A549 (cell line): ENCODE measurements at regions not wholly inside any gene's neighbourhood (a gene's known extent, or its start where the extent isn't known, plus 50 kb on each side); places are given as distances from the start of the nearest gene placed in this dataset.

Source experiments
- ATAC-seq, 2 experiments: fragments of 200-7000 bp in 1 of 2; fragments of >200 bp in 1 of 2; cut with Nextera tagmentation in 1 of 2; cut with Tn5 transposase in 1 of 2; 3 replicates each; pipeline versions ENCODE4 v1.8.0 to v1.9.1; 2018 to 2020; ENCODE audit warnings: mild to moderate bottlenecking in 1 of 2, moderate library complexity in 1 of 2
- CTCF ChIA-PET: fragments of 300-600 bp; sonication (Branson Sonifier 250); formaldehyde crosslinking; extraction: SDS; loops from one replicate; lab custom pipeline; 2021; ENCODE audit warnings: antibody characterized with exemption, inconsistent platforms; lab: Yijun Ruan, JAX
- POLR2A ChIA-PET: fragments of 350-600 bp; formaldehyde crosslinking; extraction: SDS; loops from one replicate; lab custom pipeline; 2021; ENCODE audit warnings: antibody characterized with exemption, inconsistent platforms; lab: Yijun Ruan, JAX
- DNase-seq, 2 experiments: peaks; one replicate each; pipeline versions ENCODE4 v3.0.0 to v3.0.0-alpha.2; 2011 to 2016; ENCODE audit warnings: low read depth in 1 of 2, low spot score in 1 of 2
- FAIRE-seq: peaks from 2 replicates; lab custom pipeline; 2011; peaks lifted over from hg19 to GRCh38; lab: Jason Lieb, UNC
- H3K27ac ChIP-seq, 2 experiments: fragments of >200 bp; sonication (Bioruptor Twin); formaldehyde crosslinking; 3 replicates each; pipeline ENCODE4 v1.5.1; 2016 to 2017
- H3K4me1 ChIP-seq: fragments of >200 bp; sonication (Bioruptor Twin); formaldehyde crosslinking; 3 replicates; pipeline ENCODE4 v1.6.1; 2016
- H3K4me2 ChIP-seq: fragments of >200 bp; sonication (Bioruptor Twin); formaldehyde crosslinking; 3 replicates; pipeline ENCODE4 v1.6.1; 2016
- H3K4me3 ChIP-seq: fragments of >200 bp; sonication (Bioruptor Twin); formaldehyde crosslinking; 3 replicates; pipeline ENCODE4 v1.5.1; 2016
- H3K9me3 ChIP-seq: fragments of >200 bp; sonication (Bioruptor Twin); formaldehyde crosslinking; 3 replicates; pipeline ENCODE4 v1.6.1; 2016
- CBX2 ChIP-seq: fragments of 200-600 bp; sonication (generic); IDR thresholded peaks from 2 replicates; pipeline ENCODE4 v1.6.1; 2016; ENCODE audit warnings: low read depth, mild to moderate bottlenecking, borderline replicate concordance
- CEBPB ChIP-seq, 2 experiments: fragments of >200 bp in 1 of 2; sonication (Bioruptor Twin) in 1 of 2; formaldehyde crosslinking in 1 of 2; IDR thresholded peaks; 2 replicates each; pipeline ENCODE4 v1.6.1; 2012 to 2016
- ESRRA ChIP-seq: fragments of 150-350 bp; IDR thresholded peaks from 2 replicates; pipeline ENCODE4 v1.6.1; 2014; ENCODE audit warnings: mild to moderate bottlenecking, low read length, borderline replicate concordance
- FOSL2 ChIP-seq, 2 experiments: fragments of 450-650 bp in 1 of 2; fragments of >200 bp in 1 of 2; sonication (Bioruptor Twin) in 1 of 2; formaldehyde crosslinking; IDR thresholded peaks; 2 replicates each; pipeline versions ENCODE4 v1.5.0 to v1.6.1; 2016 to 2020; ENCODE audit warnings: mild to moderate bottlenecking in 1 of 2, moderate library complexity in 1 of 2
- HDAC2 ChIP-seq: fragments of 200-600 bp; sonication (generic); IDR thresholded peaks from 2 replicates; pipeline ENCODE4 v1.6.1; 2016
- HOXB5 ChIP-seq: fragments of 250-450 bp; sonication (Bioruptor Pico); IDR thresholded peaks from 2 replicates; pipeline ENCODE4 v1.5.0; 2020; ENCODE audit warnings: mild to moderate bottlenecking, moderate library complexity
- JUN ChIP-seq, 2 experiments: fragments of >200 bp; sonication (Bioruptor Twin); formaldehyde crosslinking; IDR thresholded peaks; 2 replicates in 1 of 2; 3 replicates in 1 of 2; pipeline ENCODE4 v1.6.1; 2016 to 2017
- KDM1A ChIP-seq: fragments of 200-600 bp; sonication (generic); IDR thresholded peaks from 2 replicates; pipeline ENCODE4 v1.6.1; 2016; ENCODE audit warnings: low read depth, mild to moderate bottlenecking
- NR3C1 ChIP-seq: fragments of >200 bp; sonication (Bioruptor Twin); formaldehyde crosslinking; IDR thresholded peaks from 3 replicates; pipeline ENCODE4 v1.6.1; 2017
- POLR2AphosphoS2 ChIP-seq: conservative IDR thresholded peaks from 2 replicates; pipeline ENCODE4 v1.6.1; 2012; ENCODE audit warnings: low read length, improper control_type of control experiment, inconsistent platforms
- RARB ChIP-seq: fragments of 250-450 bp; sonication (Bioruptor Pico); IDR thresholded peaks from 2 replicates; pipeline ENCODE4 v1.8.0; 2021; ENCODE audit warnings: mild to moderate bottlenecking, moderate library complexity
- SREBF2 ChIP-seq: fragments of 450-650 bp; IDR thresholded peaks from 2 replicates; pipeline ENCODE4 v1.6.1; 2014; ENCODE audit warnings: mild to moderate bottlenecking, moderate library complexity
- TFCP2L1 ChIP-seq: fragments of 250-450 bp; sonication (Bioruptor Pico); IDR thresholded peaks from 2 replicates; pipeline ENCODE4 v1.5.0; 2021; ENCODE audit warnings: mild to moderate bottlenecking
- ZFP36 ChIP-seq: fragments of 450-650 bp; IDR thresholded peaks from 2 replicates; pipeline ENCODE4 v1.6.1; 2014; ENCODE audit warnings: borderline replicate concordance; ENCODE audit not compliant: partially characterized antibody
- WGBS: methylation state at CpG from one replicate; pipeline ENCODE4 v1.1.6; 2017; ENCODE audit errors: missing lambda C conversion rate; 5-methylcytosine and 5-hydroxymethylcytosine counted together
- TF ChIP-seq, protein P1 (sequence below): fragments of 250-450 bp; sonication (Bioruptor Pico); IDR thresholded peaks from 2 replicates; pipeline ENCODE4 v1.5.0; 2020; ENCODE audit warnings: low read depth, mild to moderate bottlenecking, moderate library complexity
- TF ChIP-seq, protein P2 (sequence below): fragments of 200-600 bp; sonication (generic); IDR thresholded peaks from 2 replicates; pipeline ENCODE4 v1.6.1; 2016; ENCODE audit warnings: antibody characterized with exemption, mild to moderate bottlenecking, moderate library complexity
- TF ChIP-seq, protein P3 (sequence below): fragments of 450-650 bp; IDR thresholded peaks from 2 replicates; pipeline ENCODE4 v1.6.1; 2014; ENCODE audit warnings: antibody characterized with exemption
- TF ChIP-seq, protein P4 (sequence below): IDR thresholded peaks from 2 replicates; pipeline ENCODE4 v1.6.1; 2012
- TF ChIP-seq, protein P5 (sequence below): IDR thresholded peaks from 2 replicates; pipeline ENCODE4 v1.6.1; 2012
- TF ChIP-seq, protein P6 (sequence below): IDR thresholded peaks from 2 replicates; pipeline ENCODE4 v1.6.1; 2012; ENCODE audit warnings: low read depth, borderline replicate concordance

DNA sequence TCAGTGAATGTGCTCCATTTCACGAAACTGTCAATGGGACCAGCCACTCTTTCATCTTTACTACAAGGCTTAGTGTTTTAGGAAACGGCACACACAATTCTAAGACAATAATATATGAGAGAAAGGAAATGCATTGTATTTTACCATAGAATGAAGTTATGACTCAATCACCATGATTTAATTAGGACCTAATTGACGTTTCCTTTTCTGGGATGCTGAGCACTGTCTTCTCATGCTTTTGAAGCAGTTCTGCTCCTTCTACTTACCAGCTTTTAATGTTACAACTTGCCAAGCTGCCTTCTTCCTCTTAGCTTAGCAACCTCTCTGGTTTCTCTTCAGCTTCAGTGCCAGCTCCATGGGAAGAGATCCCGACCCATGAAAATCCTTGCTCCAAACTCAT lies 94.3 kb upstream of the SERPINE2 start (continued):
- TF ChIP-seq, protein P1, sequence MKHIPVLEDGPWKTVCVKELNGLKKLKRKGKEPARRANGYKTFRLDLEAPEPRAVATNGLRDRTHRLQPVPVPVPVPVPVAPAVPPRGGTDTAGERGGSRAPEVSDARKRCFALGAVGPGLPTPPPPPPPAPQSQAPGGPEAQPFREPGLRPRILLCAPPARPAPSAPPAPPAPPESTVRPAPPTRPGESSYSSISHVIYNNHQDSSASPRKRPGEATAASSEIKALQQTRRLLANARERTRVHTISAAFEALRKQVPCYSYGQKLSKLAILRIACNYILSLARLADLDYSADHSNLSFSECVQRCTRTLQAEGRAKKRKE = no peak
- TF ChIP-seq ZFP36 (no peak), ESRRA (no peak)

DNA sequence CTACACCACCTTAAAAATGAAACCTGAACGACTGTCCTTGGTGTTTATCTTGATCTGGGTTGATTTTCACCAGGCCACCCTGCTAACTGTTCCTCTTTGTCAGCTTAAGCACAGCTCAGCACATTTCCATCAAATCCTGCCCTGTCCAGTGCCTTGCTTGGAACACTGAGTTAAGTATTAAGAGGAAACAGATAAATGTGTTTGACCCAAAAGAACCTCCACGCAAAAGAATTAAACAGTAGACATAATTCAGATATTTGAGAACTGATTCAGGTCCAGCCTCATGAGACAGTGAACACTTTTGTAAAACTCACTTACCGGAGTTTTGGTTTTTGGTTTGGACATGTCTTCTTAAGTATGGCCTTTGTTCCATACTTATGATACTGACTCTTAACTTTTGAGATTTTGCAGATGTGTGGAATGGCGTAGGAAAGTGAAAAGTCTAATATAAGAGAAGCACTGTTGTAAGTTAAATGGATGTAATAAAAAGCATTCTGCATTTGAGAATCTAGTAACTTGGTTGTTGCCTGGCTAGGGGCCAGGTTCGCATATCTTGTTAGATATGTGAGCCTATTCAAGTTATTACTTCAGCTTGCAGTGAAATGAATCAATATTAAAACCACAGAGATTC lies 88.9 kb upstream of the SERPINE2 start:
- TF ChIP-seq JUN (IDR thresholded peaks at IDR 0.05) (no peak), NR3C1 (no peak), POLR2AphosphoS2 (no peak)
- TF ChIP-seq, protein P2, sequence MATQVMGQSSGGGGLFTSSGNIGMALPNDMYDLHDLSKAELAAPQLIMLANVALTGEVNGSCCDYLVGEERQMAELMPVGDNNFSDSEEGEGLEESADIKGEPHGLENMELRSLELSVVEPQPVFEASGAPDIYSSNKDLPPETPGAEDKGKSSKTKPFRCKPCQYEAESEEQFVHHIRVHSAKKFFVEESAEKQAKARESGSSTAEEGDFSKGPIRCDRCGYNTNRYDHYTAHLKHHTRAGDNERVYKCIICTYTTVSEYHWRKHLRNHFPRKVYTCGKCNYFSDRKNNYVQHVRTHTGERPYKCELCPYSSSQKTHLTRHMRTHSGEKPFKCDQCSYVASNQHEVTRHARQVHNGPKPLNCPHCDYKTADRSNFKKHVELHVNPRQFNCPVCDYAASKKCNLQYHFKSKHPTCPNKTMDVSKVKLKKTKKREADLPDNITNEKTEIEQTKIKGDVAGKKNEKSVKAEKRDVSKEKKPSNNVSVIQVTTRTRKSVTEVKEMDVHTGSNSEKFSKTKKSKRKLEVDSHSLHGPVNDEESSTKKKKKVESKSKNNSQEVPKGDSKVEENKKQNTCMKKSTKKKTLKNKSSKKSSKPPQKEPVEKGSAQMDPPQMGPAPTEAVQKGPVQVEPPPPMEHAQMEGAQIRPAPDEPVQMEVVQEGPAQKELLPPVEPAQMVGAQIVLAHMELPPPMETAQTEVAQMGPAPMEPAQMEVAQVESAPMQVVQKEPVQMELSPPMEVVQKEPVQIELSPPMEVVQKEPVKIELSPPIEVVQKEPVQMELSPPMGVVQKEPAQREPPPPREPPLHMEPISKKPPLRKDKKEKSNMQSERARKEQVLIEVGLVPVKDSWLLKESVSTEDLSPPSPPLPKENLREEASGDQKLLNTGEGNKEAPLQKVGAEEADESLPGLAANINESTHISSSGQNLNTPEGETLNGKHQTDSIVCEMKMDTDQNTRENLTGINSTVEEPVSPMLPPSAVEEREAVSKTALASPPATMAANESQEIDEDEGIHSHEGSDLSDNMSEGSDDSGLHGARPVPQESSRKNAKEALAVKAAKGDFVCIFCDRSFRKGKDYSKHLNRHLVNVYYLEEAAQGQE = no peak
- WGBS = 31% methylated on average over 5 of the region's 5 CpGs
- DNase-seq (no peak), ATAC-seq (no peak), FAIRE-seq (no peak)
- Histone ChIP-seq H3K9me3 (peaks cover 13% of the 10 kb centered on the region), H3K4me2 (no peak overlapping the region), H3K4me3 (no peak overlapping the region), H3K4me1 (no peaks in the 10 kb centered on the region), H3K27ac (no peak overlapping the region)
- ChIA-PET CTCF (no interaction called here), POLR2A (no interaction called here)

DNA sequence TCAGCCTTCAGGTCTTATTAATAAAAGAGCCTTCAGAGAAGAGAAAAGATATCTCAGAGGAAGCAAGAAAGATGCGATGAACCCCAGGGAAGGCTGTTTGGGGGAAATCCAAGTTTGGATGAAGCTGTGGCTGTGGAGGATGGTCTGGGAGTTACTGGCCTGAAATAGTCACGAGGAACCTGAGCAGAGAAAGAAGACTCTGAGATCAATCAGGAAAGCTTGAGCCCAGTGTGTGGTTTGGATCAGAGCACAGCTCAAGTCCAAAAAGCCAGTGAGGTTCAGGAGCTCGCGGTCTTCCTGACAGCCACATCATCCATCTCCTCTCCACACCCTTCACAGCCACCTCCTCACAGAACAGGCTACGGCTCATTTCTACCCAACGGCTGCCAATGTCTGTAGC lies 87.4 kb upstream of the SERPINE2 start:
- no peak for DNase-seq
- TF ChIP-seq, protein P3, sequence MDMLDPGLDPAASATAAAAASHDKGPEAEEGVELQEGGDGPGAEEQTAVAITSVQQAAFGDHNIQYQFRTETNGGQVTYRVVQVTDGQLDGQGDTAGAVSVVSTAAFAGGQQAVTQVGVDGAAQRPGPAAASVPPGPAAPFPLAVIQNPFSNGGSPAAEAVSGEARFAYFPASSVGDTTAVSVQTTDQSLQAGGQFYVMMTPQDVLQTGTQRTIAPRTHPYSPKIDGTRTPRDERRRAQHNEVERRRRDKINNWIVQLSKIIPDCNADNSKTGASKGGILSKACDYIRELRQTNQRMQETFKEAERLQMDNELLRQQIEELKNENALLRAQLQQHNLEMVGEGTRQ = no peak
- TF ChIP-seq FOSL2 (IDR thresholded peaks at IDR 0.05) (no peak), FOSL2 (CRISPR knock-in tag; IDR thresholded peaks at IDR 0.05) (no peak), SREBF2 (no peak), TFCP2L1 (no peak), CBX2 (no peak), ESRRA (no peak), CEBPB (IDR thresholded peaks at IDR 0.05) (no peak), RARB (CRISPR knock-in tag) (no peak), HDAC2 (no peak), KDM1A (no peak), HOXB5 (no peak)
- TF ChIP-seq, protein P4, sequence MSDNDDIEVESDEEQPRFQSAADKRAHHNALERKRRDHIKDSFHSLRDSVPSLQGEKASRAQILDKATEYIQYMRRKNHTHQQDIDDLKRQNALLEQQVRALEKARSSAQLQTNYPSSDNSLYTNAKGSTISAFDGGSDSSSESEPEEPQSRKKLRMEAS = no peak
- TF ChIP-seq, protein P2 = no peak
- TF ChIP-seq, protein P5, sequence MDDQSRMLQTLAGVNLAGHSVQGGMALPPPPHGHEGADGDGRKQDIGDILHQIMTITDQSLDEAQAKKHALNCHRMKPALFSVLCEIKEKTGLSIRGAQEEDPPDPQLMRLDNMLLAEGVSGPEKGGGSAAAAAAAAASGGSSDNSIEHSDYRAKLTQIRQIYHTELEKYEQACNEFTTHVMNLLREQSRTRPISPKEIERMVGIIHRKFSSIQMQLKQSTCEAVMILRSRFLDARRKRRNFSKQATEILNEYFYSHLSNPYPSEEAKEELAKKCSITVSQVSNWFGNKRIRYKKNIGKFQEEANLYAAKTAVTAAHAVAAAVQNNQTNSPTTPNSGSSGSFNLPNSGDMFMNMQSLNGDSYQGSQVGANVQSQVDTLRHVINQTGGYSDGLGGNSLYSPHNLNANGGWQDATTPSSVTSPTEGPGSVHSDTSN = no peak
- TF ChIP-seq, protein P6, sequence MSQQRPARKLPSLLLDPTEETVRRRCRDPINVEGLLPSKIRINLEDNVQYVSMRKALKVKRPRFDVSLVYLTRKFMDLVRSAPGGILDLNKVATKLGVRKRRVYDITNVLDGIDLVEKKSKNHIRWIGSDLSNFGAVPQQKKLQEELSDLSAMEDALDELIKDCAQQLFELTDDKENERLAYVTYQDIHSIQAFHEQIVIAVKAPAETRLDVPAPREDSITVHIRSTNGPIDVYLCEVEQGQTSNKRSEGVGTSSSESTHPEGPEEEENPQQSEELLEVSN = no peak
- ATAC-seq = no peak
- no peak overlapping the region for H3K4me2 ChIP-seq
- no peak overlapping the region for H3K27ac ChIP-seq
- no peaks in the 10 kb centered on the region for H3K4me1 ChIP-seq
- no peak overlapping the region for H3K4me3 ChIP-seq
- FAIRE-seq = no peak
- H3K9me3 ChIP-seq = peaks cover 13% of the 10 kb centered on the region
- POLR2A ChIA-PET = interaction anchor here (0.6 kb wide), 1 partner anchor 36 kb away, joined by 4 read pairs; no protein-coding TSS in a partner anchor
- CTCF ChIA-PET = no interaction called here
- WGBS = 85% methylated on average over 6 of the region's 6 CpGs
